ENCODE measurements at regions not wholly inside any gene's neighbourhood (a gene's known extent, or its start where the extent isn't known, plus 50 kb on each side); places are given as distances from the start of the nearest gene placed in this dataset.

DNA sequence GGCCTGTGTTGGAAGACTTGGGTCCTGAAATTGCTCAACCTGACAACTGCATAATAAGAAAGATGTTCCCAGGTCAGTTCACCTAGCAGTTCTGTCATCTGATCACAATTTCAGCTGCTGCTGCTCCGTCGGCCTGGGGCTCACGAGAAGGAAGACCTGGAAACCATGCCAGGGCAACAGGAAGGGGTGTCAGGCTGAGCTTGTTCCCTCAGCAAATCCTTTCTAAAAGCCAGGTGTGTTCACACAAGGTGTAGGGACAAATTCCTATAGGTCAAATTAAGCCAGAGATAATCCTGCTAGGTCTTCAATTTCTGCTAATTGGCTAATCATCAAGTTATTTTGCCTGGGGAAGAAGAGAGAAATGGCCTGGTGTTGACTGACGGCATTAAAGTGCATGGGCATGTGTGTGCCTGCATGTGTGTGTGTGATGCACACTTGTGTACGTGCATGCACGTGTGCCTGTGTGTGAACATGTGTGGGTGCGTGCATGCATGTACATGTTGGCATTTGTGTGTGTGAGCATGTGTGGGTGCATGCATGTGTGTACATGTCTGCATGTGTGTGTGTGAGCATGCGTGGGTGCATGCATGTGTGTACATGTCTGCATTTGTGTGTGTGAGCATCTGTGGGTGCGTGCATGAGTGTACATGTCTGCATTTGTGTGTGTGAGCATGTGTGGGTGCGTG lies 178.6 kb downstream of the TMEM18 start:
- no peaks in the 10 kb centered on the region for H3K27me3 Mint-ChIP-seq
- DNase-seq: no peak
- H3K36me3 Mint-ChIP-seq (ENCODE audit: low read depth): no peaks in the 10 kb centered on the region
- no peak overlapping the region for H3K4me3 Mint-ChIP-seq
- no peak overlapping the region for H3K27ac Mint-ChIP-seq
- no peaks in the 10 kb centered on the region for H3K9me3 Mint-ChIP-seq
- POLR2A ChIA-PET: no interaction called here
- H3K4me1 Mint-ChIP-seq: no peaks in the 10 kb centered on the region
- CTCF ChIA-PET: no interaction called here

DNA sequence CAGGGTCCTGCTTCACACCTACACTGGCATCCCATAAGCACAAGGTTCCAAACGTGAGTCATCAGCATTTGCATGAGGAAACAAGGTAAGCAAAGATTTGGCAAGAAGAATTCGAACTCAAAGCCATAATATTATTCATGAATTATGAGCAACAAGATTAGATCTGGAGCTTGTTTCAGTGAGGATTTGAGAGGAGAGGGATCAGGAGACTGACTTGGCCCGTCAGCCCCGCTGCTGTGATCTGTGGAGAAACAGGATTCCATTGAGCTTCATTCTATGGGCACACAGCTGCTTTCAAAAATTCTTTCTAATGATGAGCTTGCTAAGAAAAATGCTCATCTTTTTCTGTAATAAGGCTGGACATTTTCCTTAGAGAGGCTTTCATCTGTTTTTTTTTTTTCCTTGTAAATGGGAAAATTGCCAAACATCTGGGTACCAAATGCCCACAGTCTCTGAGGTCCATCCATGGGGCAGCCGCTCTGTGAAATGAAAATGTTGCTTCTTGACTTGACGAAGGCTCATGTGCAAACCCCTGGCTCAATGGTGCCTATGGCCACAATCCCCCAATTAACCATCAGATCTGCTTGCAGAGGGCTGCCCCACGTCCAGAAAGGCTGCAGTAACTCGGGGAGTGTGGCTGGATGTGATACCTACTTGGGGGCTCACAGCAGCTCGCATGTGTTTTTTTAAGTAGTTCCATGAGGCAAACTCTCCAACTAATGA lies 179.3 kb downstream of the TMEM18 start:
- H3K4me3 Mint-ChIP-seq: no peak overlapping the region
- no peaks in the 10 kb centered on the region for H3K9me3 Mint-ChIP-seq
- H3K27ac Mint-ChIP-seq: no peak overlapping the region
- DNase-seq: no peak
- no peaks in the 10 kb centered on the region for H3K4me1 Mint-ChIP-seq
- POLR2A ChIA-PET: no interaction called here
- H3K36me3 Mint-ChIP-seq (ENCODE audit: low read depth): no peaks in the 10 kb centered on the region
- no peaks in the 10 kb centered on the region for H3K27me3 Mint-ChIP-seq
- CTCF ChIA-PET: no interaction called here

DNA sequence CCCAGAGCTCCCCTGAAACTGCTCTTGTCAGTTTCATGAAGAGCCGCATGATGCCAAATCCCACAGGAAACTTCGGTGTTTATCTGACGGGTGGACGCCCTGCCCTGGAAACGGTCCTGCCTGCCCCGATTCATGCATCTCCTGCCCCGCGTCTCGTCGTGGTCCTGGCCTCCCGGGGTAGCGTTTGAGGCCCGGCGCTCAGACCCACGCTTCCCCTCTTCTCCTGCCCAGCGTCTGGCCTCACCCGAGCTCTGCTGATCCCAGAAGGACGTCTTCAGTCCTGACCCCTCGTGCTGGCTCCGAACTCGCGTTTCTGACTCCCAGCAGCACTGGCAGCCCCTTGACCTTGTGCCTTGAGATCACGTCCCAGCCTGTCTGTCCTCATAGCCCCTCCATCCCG lies 180.5 kb downstream of the TMEM18 start:
- CTCF ChIA-PET: no interaction called here
- Mint-ChIP-seq H3K4me1 (no peaks in the 10 kb centered on the region), H3K4me3 (no peak overlapping the region), H3K9me3 (no peaks in the 10 kb centered on the region), H3K27me3 (no peaks in the 10 kb centered on the region), H3K27ac (no peak overlapping the region), H3K36me3 (ENCODE audit: low read depth) (no peaks in the 10 kb centered on the region)
- POLR2A ChIA-PET: no interaction called here
- no peak for DNase-seq

DNA sequence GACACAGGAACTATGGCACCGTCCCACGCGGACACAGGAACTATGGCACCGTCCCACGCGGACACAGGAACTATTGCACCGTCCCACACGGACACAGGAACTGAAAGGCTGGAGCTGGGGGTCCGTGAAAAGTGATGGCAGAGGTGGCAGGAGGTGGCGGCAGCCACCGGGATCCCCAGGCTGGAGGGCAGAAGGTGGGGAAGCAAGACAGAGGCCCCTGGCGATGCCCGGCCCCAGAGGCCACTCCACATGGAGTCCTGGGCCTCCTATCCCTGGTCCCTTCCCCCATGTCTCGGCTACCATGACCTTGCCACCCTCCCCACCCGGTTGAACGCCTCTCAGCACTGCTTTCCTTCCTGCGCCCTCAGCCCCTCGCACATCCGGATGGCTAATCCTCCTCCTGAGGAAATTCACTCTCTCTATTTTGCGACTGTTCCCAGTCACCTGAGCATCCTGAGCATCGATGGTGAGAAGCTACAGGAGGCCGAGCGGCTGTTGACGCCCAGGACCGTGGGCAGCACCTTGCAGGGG lies 181.4 kb downstream of the TMEM18 start:
- H3K4me3 Mint-ChIP-seq: no peak overlapping the region
- ChIA-PET POLR2A (no interaction called here), CTCF (no interaction called here)
- H3K4me1 Mint-ChIP-seq: no peaks in the 10 kb centered on the region
- no peak for DNase-seq
- no peak overlapping the region for H3K27ac Mint-ChIP-seq
- H3K27me3 Mint-ChIP-seq: no peaks in the 10 kb centered on the region
- no peaks in the 10 kb centered on the region for H3K36me3 Mint-ChIP-seq (ENCODE audit: low read depth)
- H3K9me3 Mint-ChIP-seq: no peaks in the 10 kb centered on the region

DNA sequence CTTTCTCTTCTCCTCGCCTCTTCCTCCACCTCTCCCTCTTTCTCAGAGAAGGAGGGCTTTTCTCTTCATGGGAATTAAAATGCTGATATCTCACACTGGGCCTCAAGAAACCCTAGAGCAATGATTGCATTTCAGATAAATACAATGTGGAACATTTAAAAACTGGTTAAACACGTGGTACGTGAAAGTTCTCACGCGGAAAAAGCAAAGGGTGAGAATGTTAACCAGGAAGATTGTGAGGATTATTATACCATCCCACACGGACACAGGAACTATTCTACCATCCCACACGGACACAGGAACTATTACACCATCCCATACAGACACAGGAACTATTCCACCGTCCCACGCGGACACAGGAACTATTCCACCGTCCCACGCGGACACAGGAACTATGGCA lies 182.4 kb downstream of the TMEM18 start:
- no peaks in the 10 kb centered on the region for H3K4me1 Mint-ChIP-seq
- no peak overlapping the region for H3K4me3 Mint-ChIP-seq
- H3K27ac Mint-ChIP-seq: no peak overlapping the region
- H3K9me3 Mint-ChIP-seq: no peaks in the 10 kb centered on the region
- CTCF ChIA-PET: no interaction called here
- H3K36me3 Mint-ChIP-seq (ENCODE audit: low read depth): no peaks in the 10 kb centered on the region
- no peaks in the 10 kb centered on the region for H3K27me3 Mint-ChIP-seq
- POLR2A ChIA-PET: no interaction called here
- no peak for DNase-seq

DNA sequence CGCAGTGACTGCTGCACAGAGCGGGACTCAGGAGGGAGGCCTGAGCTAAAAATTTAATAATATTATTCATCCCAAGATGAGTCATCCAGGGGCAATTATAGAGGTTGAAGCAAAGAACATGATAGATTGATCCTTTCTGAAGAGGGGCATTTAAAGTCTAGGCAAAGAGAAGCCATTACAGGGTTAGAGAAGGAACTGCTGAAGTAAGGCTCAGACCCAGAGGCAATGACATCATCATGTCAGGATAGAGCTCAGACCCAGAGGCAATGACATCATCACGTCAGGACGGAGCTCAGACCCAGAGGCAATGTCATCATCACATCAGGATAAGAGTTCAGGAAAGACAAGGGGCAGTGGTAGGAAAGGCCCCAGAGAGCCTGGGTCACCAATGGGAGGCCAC lies 184.0 kb downstream of the TMEM18 start:
- H3K9me3 Mint-ChIP-seq: no peaks in the 10 kb centered on the region
- no peak overlapping the region for H3K4me3 Mint-ChIP-seq
- no peak overlapping the region for H3K27ac Mint-ChIP-seq
- no peaks in the 10 kb centered on the region for H3K36me3 Mint-ChIP-seq (ENCODE audit: low read depth)
- ChIA-PET CTCF (no interaction called here), POLR2A (no interaction called here)
- no peak for DNase-seq
- no peaks in the 10 kb centered on the region for H3K4me1 Mint-ChIP-seq
- no peaks in the 10 kb centered on the region for H3K27me3 Mint-ChIP-seq

DNA sequence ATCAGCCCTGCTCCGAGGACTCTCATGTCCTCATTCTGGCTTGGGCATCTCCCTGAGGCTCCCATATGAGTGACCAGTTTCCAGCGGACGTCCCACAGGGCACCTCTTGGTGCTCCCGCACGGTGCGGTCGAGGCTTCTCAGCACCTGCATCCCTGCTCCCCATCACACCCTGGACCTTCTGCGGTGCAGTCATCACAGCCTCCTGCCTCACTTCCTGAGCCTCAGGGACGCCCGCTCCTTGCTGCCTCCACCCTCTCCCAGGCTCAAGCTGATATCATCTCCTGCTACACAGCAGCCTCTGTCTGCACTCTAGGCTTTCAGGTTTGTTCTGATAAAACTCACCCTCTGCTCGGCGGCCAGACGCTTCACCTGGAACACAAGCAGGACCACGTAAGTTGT lies 185.0 kb downstream of the TMEM18 start:
- ChIA-PET CTCF (no interaction called here), POLR2A (no interaction called here)
- DNase-seq: no peak
- Mint-ChIP-seq H3K4me1 (no peaks in the 10 kb centered on the region), H3K27ac (no peak overlapping the region), H3K4me3 (no peak overlapping the region), H3K9me3 (no peaks in the 10 kb centered on the region), H3K27me3 (no peaks in the 10 kb centered on the region), H3K36me3 (ENCODE audit: low read depth) (no peaks in the 10 kb centered on the region)

DNA sequence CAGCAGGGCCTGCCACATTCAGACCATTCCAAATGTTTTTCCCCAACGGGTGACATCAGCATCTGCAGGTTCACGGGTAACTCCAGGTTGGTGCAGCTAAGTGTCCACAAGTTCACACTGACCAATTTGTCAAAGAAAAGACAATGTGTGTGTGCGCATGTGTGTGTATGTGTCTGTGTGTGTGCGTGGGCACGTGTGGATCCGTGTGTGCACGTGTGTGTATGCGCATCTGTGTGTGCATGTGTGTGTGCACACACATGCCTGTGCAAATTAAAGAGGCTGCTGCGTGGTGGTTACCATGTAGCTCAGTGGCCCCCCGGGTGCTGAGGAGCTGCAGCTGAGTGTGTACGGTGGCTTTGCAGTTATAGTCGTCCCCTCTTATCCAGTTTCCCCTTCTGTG lies 187.4 kb downstream of the TMEM18 start:
- POLR2A ChIA-PET: no interaction called here
- Mint-ChIP-seq H3K4me1 (no peaks in the 10 kb centered on the region), H3K27ac (no peak overlapping the region), H3K36me3 (ENCODE audit: low read depth) (no peaks in the 10 kb centered on the region), H3K27me3 (no peaks in the 10 kb centered on the region), H3K9me3 (no peaks in the 10 kb centered on the region), H3K4me3 (no peak overlapping the region)
- CTCF ChIA-PET: no interaction called here
- no peak for DNase-seq

DNA sequence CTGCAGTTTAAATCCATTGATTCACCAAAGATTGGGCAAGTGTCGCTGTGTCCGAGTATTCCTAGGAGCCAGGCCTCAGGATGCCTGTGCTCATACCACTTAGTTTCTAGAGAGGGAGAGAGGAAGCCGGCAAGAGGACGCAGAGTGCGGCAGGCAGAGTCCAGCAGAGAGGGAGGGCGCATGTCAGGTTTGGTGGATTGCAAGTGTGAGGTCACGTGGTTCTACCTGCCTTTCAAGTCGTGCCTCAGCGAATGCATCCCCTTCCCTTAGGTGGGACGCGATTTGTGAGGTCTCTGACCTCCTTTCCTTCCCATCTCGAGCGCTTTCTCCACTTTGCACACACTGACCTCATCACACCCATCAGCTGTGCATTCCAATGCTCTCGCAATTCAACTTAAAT lies 188.1 kb downstream of the TMEM18 start:
- ChIA-PET POLR2A (no interaction called here), CTCF (no interaction called here)
- Mint-ChIP-seq H3K9me3 (no peaks in the 10 kb centered on the region), H3K27me3 (no peaks in the 10 kb centered on the region), H3K27ac (no peak overlapping the region), H3K4me3 (no peak overlapping the region), H3K4me1 (no peaks in the 10 kb centered on the region), H3K36me3 (ENCODE audit: low read depth) (no peaks in the 10 kb centered on the region)
- DNase-seq: no peak

DNA sequence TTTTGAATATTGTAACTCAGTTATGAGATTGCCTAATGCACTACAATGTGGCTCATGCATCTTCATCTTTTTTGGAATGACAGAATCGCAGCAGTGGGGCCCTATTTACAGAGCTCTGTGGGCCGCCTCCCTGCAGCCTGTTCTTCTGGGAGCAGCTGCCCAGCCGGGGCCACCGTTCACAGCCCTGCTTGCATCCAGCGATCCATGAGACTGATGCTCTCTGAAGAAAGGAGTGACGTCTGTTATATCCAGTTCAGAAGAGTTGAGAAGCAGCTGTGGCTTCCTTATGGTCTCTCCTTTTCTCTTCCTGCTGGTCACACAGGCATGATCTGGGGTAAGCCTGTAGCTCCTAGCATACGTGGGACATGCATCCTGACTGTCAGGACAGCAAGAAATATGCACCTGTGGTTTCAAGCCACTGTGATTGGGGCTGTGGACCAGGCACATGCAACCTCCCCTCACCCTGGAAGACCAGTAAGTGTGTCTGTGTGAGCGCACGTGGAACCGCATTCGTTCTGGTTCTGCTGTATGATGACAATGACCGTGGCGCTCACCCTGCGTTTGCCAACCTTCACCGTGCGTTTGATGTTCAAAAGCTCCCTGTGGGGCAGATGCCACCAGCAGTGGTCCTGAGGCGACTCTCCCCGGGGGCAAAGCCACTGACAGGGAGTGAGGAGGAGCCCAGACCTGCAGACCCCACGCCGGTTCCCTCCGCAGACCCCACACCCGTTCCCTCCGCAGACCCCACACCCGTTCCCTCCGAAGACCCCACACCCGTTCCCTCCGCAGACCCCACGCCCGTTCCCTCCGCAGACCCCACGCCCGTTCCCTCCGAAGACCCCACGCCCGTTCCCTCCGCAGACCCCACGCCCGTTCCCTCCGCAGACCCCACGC lies 189.8 kb downstream of the TMEM18 start:
- ChIA-PET POLR2A (no interaction called here), CTCF (no interaction called here)
- Mint-ChIP-seq H3K4me3 (no peak overlapping the region), H3K27me3 (peaks cover 2% of the 10 kb centered on the region), H3K9me3 (no peaks in the 10 kb centered on the region), H3K27ac (no peak overlapping the region), H3K4me1 (no peaks in the 10 kb centered on the region), H3K36me3 (ENCODE audit: low read depth) (no peaks in the 10 kb centered on the region)
- no peak for DNase-seq

DNA sequence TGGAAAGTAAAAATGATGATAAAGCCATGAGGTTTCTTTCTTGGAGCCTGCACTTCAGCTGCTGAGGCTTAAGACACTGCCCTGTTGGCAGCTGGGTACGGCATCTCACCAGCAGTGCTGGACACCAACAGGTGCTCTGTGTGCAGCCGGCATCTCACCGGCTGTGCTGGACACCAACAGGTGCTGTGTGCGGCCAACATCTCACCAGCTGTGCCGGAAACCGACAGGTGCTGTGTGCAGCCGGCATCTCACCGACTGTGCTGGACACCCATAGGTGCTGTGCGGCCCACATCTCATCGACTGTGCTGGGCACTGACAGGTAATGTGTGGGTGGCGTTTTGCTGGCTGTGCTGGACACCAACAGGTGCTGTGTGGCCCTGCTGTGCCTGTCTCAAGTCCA lies 190.8 kb downstream of the TMEM18 start:
- ChIA-PET POLR2A (no interaction called here), CTCF (no interaction called here)
- Mint-ChIP-seq H3K9me3 (no peaks in the 10 kb centered on the region), H3K27me3 (peaks cover 2% of the 10 kb centered on the region), H3K36me3 (ENCODE audit: low read depth) (no peaks in the 10 kb centered on the region), H3K4me1 (no peaks in the 10 kb centered on the region), H3K4me3 (no peak overlapping the region), H3K27ac (no peak overlapping the region)
- no peak for DNase-seq

DNA sequence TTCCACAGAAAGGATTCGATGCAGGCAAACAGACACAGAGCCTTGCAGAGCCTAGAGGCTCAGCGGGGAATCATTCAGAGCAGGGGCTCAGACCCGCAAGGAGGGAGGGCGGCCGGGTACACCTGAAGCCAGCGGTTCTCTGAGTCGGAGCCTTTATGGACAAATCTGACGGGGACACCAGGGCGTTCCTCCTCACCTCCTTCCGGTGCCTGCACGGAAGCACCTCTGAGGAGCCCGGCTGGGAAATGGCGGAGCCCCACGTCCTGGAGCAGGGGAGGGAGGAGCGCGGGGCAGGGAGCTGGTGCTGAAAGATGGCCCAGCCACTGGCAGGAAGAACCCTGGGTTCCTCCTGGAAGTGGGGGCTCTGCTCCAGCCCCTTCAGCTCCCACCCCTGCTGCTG lies 193.5 kb upstream of the ALKAL2 start:
- H3K4me3 Mint-ChIP-seq: no peak overlapping the region
- ChIA-PET CTCF (no interaction called here), POLR2A (no interaction called here)
- peaks cover 11% of the 10 kb centered on the region for H3K27me3 Mint-ChIP-seq
- no peak for DNase-seq
- no peaks in the 10 kb centered on the region for H3K4me1 Mint-ChIP-seq
- no peaks in the 10 kb centered on the region for H3K36me3 Mint-ChIP-seq (ENCODE audit: low read depth)
- no peaks in the 10 kb centered on the region for H3K9me3 Mint-ChIP-seq
- H3K27ac Mint-ChIP-seq: no peak overlapping the region

DNA sequence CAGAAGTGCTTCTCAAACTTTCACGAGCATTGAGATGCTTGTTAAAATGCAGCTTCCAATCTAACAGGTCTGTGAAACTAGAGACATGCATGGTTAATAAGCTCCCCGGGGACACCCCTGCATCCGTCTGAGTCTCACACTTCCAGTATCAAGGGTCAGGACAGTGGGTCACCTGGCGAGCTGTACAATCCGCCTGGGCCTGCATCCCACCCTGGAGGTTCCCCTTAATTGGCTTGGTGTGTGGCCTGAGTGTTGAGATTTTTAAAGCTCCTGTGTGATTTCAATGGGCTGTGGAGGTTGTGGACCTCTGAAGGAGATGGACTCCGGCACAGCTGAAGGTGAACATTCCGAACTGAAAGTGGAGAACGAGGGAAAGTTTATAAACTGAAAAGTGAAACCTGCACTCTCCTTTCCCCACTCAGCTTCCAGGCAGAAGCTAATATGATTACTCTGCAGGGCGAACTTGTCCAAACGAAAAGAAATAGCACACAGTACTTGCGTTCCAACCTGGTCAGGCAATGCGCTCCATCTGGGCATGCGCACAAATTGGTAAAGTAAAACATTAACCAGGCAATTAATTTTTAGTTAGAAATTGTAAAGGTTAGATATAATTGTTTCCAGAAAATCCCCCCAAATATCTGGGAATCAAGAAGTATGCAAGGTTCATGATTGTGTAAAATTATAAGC lies 191.7 kb upstream of the ALKAL2 start:
- POLR2A ChIA-PET: no interaction called here
- no peaks in the 10 kb centered on the region for H3K9me3 Mint-ChIP-seq
- CTCF ChIA-PET: interaction anchor here (1.0 kb wide), 1 partner anchor 9 kb away, joined by 3 read pairs; no protein-coding TSS in a partner anchor
- H3K27ac Mint-ChIP-seq: no peak overlapping the region
- H3K27me3 Mint-ChIP-seq: peaks cover 11% of the 10 kb centered on the region
- no peaks in the 10 kb centered on the region for H3K4me1 Mint-ChIP-seq
- no peak overlapping the region for H3K4me3 Mint-ChIP-seq
- H3K36me3 Mint-ChIP-seq (ENCODE audit: low read depth): no peaks in the 10 kb centered on the region
- DNase-seq: no peak

Data from activated CD4-positive, alpha-beta memory T cell treated with anti-CD3 and anti-CD28 coated beads, Interleukin-2, amount 10 ng/mL, durations not matched to agents 7 days and 5 days (primary cell).